ENCODE measurements at regions not wholly inside any gene's neighbourhood (a gene's known extent, or its start where the extent isn't known, plus 50 kb on each side); places are given as distances from the start of the nearest gene placed in this dataset. TPM values are rescaled to one million over a fixed set of nuclear protein-coding genes. Genes with fewer than 3 reads are reported as not detected.

DNA sequence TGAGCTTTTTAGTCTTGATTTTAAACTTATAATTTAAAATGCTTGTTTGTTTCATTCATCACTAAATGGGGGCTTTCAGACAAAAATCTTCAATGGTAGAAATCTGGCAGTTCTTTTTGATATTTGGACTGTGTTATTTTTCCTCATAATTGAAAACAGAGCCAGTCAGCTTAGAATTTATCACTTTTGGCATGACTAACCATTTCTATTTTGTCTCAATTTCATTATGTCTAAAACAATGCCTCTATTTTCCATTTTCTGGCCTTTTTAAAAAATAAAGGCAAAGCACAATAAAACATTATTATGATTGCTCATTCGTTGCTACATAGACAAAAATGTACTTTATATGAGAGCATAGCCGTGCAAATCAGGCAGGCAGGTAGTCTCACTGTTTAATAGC lies 434.5 kb downstream of the XIRP2 start:
- Histone ChIP-seq H3K36me3 (no peaks in the 10 kb centered on the region), H3K27ac (no peak overlapping the region), H3K9me3 (peaks cover 0 to 5% (median 0%) of the 10 kb centered on the region in 4 donors), H3K4me3 (no peak overlapping the region), H3K27me3 (no peaks in the 10 kb centered on the region), H3K4me1 (no peaks in the 10 kb centered on the region)
- DNase-seq (ENCODE audit: low spot score in 2 of 2): no peak
- no peak for TF ChIP-seq POLR2A (IDR thresholded peaks at IDR 0.05)
- TF ChIP-seq EP300 (IDR thresholded peaks at IDR 0.05): no peak
- TF ChIP-seq, protein P1, sequence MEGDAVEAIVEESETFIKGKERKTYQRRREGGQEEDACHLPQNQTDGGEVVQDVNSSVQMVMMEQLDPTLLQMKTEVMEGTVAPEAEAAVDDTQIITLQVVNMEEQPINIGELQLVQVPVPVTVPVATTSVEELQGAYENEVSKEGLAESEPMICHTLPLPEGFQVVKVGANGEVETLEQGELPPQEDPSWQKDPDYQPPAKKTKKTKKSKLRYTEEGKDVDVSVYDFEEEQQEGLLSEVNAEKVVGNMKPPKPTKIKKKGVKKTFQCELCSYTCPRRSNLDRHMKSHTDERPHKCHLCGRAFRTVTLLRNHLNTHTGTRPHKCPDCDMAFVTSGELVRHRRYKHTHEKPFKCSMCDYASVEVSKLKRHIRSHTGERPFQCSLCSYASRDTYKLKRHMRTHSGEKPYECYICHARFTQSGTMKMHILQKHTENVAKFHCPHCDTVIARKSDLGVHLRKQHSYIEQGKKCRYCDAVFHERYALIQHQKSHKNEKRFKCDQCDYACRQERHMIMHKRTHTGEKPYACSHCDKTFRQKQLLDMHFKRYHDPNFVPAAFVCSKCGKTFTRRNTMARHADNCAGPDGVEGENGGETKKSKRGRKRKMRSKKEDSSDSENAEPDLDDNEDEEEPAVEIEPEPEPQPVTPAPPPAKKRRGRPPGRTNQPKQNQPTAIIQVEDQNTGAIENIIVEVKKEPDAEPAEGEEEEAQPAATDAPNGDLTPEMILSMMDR (IDR thresholded peaks at IDR 0.05): no peak
- 32 to 33% methylated on average over 2 of the region's 2 CpGs for WGBS, 2 donors

GRCh38 chr2:167318581-167318980 lies 430.3 kb downstream of the XIRP2 start:
- no peak for TF ChIP-seq POLR2A (IDR thresholded peaks at IDR 0.05)
- TF ChIP-seq EP300 (IDR thresholded peaks at IDR 0.05): no peak
- TF ChIP-seq, protein P1 (IDR thresholded peaks at IDR 0.05): no peak
- Histone ChIP-seq H3K4me3 (no peak overlapping the region), H3K27me3 (no peaks in the 10 kb centered on the region), H3K36me3 (no peaks in the 10 kb centered on the region), H3K27ac (no peak overlapping the region), H3K9me3 (peaks cover 0 to 5% (median 0%) of the 10 kb centered on the region in 4 donors), H3K4me1 (no peaks in the 10 kb centered on the region)
- DNase-seq (ENCODE audit: low spot score in 2 of 2): no peak
- 62 to 73% methylated on average over 2 of the region's 2 CpGs for WGBS, 2 donors

DNA sequence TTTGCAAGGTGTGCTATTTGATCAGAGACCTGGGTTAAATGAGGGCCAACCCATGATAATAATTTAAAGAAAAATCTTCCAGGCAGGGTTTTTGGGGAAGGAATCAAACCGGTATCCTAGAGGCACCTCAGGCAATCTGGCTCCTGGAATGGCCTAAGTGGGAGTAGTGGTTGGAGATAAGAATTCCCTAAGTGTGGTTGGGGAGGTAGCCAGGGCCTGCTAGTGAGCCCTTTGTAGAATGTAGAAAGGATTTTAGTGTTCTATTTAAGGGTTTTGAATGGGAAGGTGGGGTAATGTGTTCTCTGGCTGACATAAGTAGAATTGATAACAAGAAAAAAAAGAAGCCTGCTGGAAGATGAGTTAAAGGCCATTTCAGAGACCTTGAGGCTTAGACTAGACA lies 422.2 kb downstream of the XIRP2 start:
- no peak for DNase-seq (ENCODE audit: low spot score in 2 of 2)
- no peaks in the 10 kb centered on the region for H3K9me3 ChIP-seq
- no peaks in the 10 kb centered on the region for H3K4me1 ChIP-seq
- no peak overlapping the region for H3K4me3 ChIP-seq
- WGBS, 2 donors: 58 to 76% methylated on average over 1 of the region's 1 CpG
- no peaks in the 10 kb centered on the region for H3K36me3 ChIP-seq
- no peaks in the 10 kb centered on the region for H3K27me3 ChIP-seq
- no peak overlapping the region for H3K27ac ChIP-seq
- no peak for TF ChIP-seq POLR2A (IDR thresholded peaks at IDR 0.05)

Small RNA genes in the stretch of these regions (small RNA-seq; reads per million reads assigned to genes)
- gene RNU7-148P: not detected
